WERI-Rb-1 (cell line): ENCODE measurements at regions not wholly inside any gene's neighbourhood (a gene's known extent, or its start where the extent isn't known, plus 50 kb on each side); places are given as distances from the start of the nearest gene placed in this dataset.
"Not testable (repeated sequence)": the region's sequence is repeated elsewhere in the genome, so short reads cannot be mapped to it uniquely, and the experiment has no call there.

ENCODE experiments used
- DNase-seq: peaks from one replicate; pipeline ENCODE4 v3.0.0-alpha.2; 2020
- H3K27ac ChIP-seq: fragments of 250-450 bp; sonication (Bioruptor Pico); 2 replicates; pipeline ENCODE4 v1.5.1; 2020; ENCODE audit warnings: mild to moderate bottlenecking, moderate library complexity
- H3K27me3 ChIP-seq: fragments of 250-450 bp; sonication (Bioruptor Pico); 2 replicates; pipeline ENCODE4 v1.5.1; 2021; ENCODE audit warnings: mild to moderate bottlenecking, low read depth, moderate library complexity; ENCODE audit not compliant: insufficient read depth, severe bottlenecking
- H3K36me3 ChIP-seq: fragments of 250-450 bp; sonication (Bioruptor Pico); 2 replicates; pipeline ENCODE4 v1.5.1; 2020; ENCODE audit warnings: mild to moderate bottlenecking, moderate library complexity
- H3K4me3 ChIP-seq: 2 replicates; pipeline ENCODE4 v1.5.1; 2011; ENCODE audit warnings: low read depth, mild to moderate bottlenecking, control low read depth, low read length
- H3K9me3 ChIP-seq: fragments of 250-450 bp; sonication (Bioruptor Pico); 2 replicates; pipeline ENCODE4 v1.5.1; 2021; ENCODE audit warnings: mild to moderate bottlenecking, moderate library complexity; ENCODE audit not compliant: severe bottlenecking
- CTCF ChIP-seq: IDR thresholded peaks from 2 replicates; pipeline ENCODE4 v1.5.1; 2011; ENCODE audit warnings: low read depth, mild to moderate bottlenecking, control low read depth, inconsistent platforms, low read length

- Histone ChIP-seq H3K27ac (no peak overlapping the region), H3K36me3 (no peaks in the 10 kb centered on the region), H3K4me3 (no peak overlapping the region), H3K27me3 (no peaks in the 10 kb centered on the region), H3K9me3 (no peaks in the 10 kb centered on the region)
- TF ChIP-seq CTCF, result no peak
- DNase-seq, result no peak
Observed at GRCh38 chr11:25272214-25272613, 775.4 kb downstream of the LUZP2 start.

- H3K4me3 ChIP-seq, H3K27ac ChIP-seq, H3K27me3 ChIP-seq, H3K36me3 ChIP-seq, H3K9me3 ChIP-seq, DNase-seq: not testable (repeated sequence)
Observed at GRCh38 chr11:25280821-25281220, 784.0 kb downstream of the LUZP2 start.

GRCh38 chr11:25293166-25293565 lies 796.3 kb downstream of the LUZP2 start:
- TF ChIP-seq CTCF, result no peak
- H3K9me3 ChIP-seq, result no peaks in the 10 kb centered on the region
- DNase-seq, result no peak
- no peak overlapping the region for H3K4me3 ChIP-seq
- no peak overlapping the region for H3K27ac ChIP-seq
- H3K36me3 ChIP-seq, result no peaks in the 10 kb centered on the region
- H3K27me3 ChIP-seq, result no peaks in the 10 kb centered on the region

- TF ChIP-seq CTCF, result no peak
- no peak for DNase-seq
- Histone ChIP-seq H3K27me3 (no peaks in the 10 kb centered on the region), H3K9me3 (no peaks in the 10 kb centered on the region), H3K27ac (no peak overlapping the region), H3K36me3 (no peaks in the 10 kb centered on the region), H3K4me3 (no peak overlapping the region)
Observed at GRCh38 chr11:25298450-25298849, 801.6 kb downstream of the LUZP2 start.

GRCh38 chr11:25309818-25310217 lies 813.0 kb downstream of the LUZP2 start:
- Histone ChIP-seq H3K27me3 (no peaks in the 10 kb centered on the region), H3K4me3 (no peak overlapping the region), H3K36me3 (no peaks in the 10 kb centered on the region), H3K9me3 (no peaks in the 10 kb centered on the region), H3K27ac (no peak overlapping the region)
- TF ChIP-seq CTCF, result no peak
- no peak for DNase-seq

GRCh38 chr11:25317216-25317615 lies 820.4 kb downstream of the LUZP2 start:
- Histone ChIP-seq H3K27ac (no peak overlapping the region), H3K9me3 (no peaks in the 10 kb centered on the region), H3K27me3 (peaks cover 3% of the 10 kb centered on the region), H3K36me3 (no peaks in the 10 kb centered on the region), H3K4me3 (no peak overlapping the region)
- no peak for DNase-seq
- no peak for TF ChIP-seq CTCF
